ENCODE measurements at regions not wholly inside any gene's neighbourhood (a gene's known extent, or its start where the extent isn't known, plus 50 kb on each side); places are given as distances from the start of the nearest gene placed in this dataset.
"Not testable (repeated sequence)": the region's sequence is repeated elsewhere in the genome, so short reads cannot be mapped to it uniquely, and the experiment has no call there.

DNA sequence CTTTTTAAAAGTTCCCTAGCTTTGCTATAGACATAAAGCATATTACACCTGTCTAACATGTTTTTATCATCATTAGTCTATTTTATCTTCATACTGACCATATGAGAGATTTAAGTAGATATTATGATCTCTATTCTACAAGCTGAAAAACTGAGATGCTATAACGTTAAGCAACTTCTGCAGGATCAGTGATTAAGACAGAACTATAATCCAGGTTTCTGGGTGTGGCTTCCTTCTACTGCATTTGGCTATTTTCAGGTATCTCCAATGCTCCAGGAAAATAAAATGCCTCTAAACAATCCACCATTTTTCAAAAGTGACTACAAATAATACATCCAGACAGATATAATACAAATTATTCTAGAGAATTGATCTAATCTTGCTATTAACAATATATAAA, 53.4 kb downstream of the RGS2 start:
- no peak for DNase-seq (ENCODE audit: low read depth, low spot score)
- in situ Hi-C loops (cut with HindIII; ENCODE audit: low pct_unique_long_range_greater_than_20kb, low sequenced_read_pairs), result no loop called here

DNA sequence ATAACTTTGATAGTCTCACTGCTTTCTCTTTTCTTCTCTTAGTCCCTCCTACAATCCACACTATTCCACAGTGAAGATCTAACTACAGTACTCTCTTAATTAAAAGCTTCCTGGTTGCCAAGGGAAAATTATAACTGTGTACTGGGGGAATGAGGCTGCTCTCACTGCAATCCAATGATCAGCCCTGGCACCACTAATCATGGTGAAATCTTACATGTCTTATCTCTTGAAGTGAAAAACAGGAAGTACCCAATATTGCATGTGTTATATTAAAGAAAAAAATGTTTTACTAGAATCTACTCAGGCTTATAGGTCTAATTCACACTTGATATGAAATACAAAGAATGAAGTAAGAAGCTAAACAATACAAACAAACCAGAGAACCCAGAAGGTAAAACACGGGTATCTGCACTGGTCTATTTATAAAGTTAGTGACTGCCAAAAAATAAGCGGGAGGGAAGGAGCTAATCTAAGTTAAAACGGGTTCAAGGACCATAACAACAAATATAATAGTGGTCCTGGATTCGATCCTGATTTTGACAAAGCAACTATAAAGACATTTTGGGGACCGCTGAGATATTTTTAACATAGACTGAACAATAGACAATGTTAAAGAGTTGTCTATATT, 57.5 kb downstream of the RGS2 start:
- no peak for DNase-seq (ENCODE audit: low read depth, low spot score)
- in situ Hi-C loops (cut with HindIII; ENCODE audit: low pct_unique_long_range_greater_than_20kb, low sequenced_read_pairs), result no loop called here

DNA sequence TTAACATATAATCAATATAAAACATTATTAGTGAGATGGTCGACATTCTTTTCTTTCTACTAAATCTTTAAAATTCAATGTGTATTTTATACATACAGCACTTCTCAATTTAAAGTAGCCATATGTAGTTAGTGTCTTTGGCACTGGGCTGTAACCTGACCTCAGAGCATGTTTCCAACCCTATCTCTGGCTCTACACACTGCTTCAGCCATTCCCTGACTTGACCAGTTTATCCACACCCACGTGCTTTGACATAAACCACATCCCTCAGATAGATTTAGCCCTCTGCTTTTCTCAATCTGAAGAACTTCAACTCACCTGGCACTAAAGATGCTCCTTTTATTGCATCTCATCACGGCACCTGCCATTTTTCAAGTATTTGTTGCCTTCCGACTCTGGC, 58.3 kb downstream of the RGS2 start:
- in situ Hi-C loops (cut with HindIII; ENCODE audit: low pct_unique_long_range_greater_than_20kb, low sequenced_read_pairs), result no loop called here

DNA sequence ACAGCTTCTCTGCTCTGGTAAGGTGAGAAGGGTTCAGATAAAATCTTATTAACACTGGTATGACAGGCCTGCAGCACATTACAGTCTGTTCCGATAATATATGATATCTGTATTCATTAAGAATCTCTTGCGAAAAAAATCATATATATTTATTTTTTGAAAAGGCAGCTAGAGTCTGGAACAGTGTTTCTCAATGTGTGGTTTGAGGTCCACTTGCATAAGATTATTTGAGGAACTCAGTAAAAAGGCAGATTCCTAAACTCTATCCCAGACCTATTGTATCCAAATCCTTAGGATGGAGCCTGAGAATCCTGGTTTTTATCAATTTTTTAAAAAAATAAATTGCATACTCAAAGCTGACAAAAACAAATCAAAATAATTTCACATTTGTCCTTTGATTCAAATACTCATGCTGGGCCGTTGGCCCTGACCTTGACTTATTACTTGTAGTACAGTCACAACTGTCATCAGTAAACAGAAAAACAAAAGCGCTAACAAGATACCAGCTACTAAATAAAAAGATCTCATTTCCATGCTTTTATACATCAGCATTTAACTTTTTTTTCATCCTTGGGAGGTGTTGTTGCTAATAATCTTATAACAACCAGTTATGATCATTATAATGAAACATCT, 60.6 kb downstream of the RGS2 start:
- in situ Hi-C loops (cut with HindIII; ENCODE audit: low pct_unique_long_range_greater_than_20kb, low sequenced_read_pairs), result no loop called here
- DNase-seq (ENCODE audit: low read depth, low spot score), result no peak

More for the DNA sequence above, 58.3 kb downstream of the RGS2 start:
- DNase-seq (ENCODE audit: low read depth, low spot score), result no peak

DNA sequence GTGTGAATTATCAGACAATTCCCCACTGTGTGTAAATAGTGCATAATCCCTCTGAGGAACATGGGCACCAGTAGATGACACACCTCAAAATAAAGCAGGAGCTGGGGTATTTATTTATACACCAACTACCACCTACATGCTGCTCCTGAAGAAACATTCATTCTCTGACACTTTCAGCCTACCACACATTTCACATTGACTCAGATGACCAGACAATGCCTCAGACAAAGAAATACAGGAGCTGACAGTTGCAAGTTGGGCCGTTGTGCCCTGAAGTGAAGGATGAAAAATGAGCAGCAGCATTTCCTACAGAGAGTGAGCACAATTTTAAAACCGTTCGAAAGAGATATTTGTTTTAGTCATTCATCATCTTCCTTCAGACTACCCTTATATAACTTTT, 63.2 kb downstream of the RGS2 start:
- no peak for DNase-seq (ENCODE audit: low read depth, low spot score)
- in situ Hi-C loops (cut with HindIII; ENCODE audit: low pct_unique_long_range_greater_than_20kb, low sequenced_read_pairs), result no loop called here

DNA sequence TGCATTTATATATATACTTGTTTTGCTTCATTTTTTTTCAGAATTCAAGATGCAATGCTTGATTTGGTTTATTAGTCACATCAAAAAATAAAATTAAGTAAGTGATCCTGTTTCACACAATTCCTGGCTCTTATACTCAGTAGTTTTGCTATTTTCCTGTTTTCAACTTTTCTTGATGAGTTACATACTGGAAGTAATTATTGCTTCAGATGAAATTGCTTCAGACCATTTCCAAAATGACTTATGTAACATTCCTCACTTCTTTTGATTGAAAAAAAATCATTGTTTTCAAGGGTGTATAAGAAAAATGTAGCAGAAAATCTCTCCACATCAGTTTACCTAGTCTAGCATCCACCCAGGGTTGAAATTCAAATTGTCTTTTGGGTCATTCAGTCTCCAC, 65.0 kb downstream of the RGS2 start:
- in situ Hi-C loops (cut with HindIII; ENCODE audit: low pct_unique_long_range_greater_than_20kb, low sequenced_read_pairs), result no loop called here
- no peak for DNase-seq (ENCODE audit: low read depth, low spot score)

DNA sequence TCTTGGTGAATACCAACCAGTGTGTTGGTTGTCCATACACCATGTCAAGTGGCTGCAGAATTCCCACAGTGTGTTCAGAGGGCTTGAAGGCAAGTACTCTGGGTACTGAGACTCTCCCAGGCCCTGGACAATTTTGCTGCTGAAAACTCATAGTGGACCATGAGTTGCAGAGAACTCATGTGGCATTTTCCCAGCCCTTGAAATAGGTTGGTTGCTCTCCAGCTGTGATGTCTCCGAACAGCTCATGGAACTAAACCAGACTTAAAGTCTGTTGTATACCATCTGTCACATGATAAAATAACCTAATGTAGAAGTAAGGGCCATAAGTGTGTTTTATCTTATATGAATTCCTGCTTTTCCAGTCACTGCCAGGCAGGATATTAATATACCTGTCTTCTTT, 67.8 kb downstream of the RGS2 start:
- in situ Hi-C loops (cut with HindIII; ENCODE audit: low pct_unique_long_range_greater_than_20kb, low sequenced_read_pairs), result no loop called here
- DNase-seq (ENCODE audit: low read depth, low spot score), result no peak

DNA sequence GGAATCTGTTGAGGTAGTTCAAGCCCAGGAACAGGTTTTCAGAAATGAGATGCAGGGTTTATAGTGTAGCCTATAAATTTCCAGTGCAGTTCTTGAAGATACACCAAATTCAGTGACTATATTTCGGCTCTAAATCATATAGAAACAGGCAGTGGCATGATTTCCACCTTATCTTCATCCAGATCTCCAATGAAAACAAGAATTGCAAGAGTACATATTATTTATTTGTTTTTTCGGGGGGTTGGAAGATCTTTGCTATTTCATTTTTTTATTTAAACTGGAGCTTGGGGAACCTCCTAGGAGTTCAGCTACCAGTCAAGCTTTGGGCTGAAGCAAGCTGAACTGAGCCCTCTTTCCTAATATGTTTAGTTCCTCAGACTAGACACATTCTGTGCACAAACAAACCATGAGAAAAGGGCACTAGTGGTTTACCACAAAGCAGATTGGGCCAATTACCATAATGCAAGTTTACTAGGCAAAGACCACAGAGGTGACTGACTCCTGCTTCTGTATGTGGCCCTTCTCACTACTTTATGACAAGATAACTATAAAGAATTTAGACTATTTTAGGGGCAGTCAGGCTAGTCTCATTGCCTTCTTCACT, 68.5 kb downstream of the RGS2 start:
- in situ Hi-C loops (cut with HindIII; ENCODE audit: low pct_unique_long_range_greater_than_20kb, low sequenced_read_pairs), result no loop called here
- DNase-seq (ENCODE audit: low read depth, low spot score), result no peak

DNA sequence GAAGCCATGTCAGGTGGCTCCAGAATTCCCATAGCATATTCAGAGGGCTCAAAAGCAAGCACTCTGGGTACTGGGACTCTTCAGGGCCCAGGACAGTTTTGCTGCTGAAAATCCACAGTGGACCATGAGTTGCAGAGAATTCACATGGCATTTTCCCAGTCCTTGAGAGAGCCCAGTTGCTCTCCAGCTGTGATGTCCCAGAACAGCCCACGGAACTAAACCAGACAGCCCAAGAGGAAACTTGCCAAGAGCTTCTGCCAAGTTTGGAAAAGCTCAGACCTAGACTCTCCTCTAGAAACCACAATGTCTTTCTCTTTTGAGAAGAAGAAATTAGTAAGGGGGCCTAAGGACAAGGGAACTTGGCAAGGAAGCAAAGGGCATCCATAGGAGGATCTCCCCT, 69.4 kb downstream of the RGS2 start:
- in situ Hi-C loops (cut with HindIII; ENCODE audit: low pct_unique_long_range_greater_than_20kb, low sequenced_read_pairs), result no loop called here
- DNase-seq (ENCODE audit: low read depth, low spot score), result no peak

DNA sequence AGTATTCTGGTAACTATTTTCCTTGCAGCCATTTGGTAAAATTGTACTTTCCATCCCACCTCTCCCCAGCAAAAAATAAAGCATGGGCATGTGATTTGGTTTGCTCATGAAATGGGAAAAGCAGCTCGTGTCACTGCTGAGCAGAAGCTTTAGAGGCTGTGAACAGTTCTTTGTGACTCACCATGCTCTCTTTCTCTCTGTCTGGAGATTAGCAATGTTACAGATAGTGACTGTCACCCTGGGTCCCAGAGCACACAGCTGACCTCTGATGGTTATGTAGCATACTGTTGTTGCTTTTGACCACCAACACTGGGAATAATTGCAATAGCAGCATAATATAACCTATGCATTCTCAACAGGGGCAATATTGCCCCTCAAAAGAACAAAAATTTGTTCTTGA, 70.6 kb downstream of the RGS2 start:
- in situ Hi-C loops (cut with HindIII; ENCODE audit: low pct_unique_long_range_greater_than_20kb, low sequenced_read_pairs), result no loop called here
- no peak for DNase-seq (ENCODE audit: low read depth, low spot score)

DNA sequence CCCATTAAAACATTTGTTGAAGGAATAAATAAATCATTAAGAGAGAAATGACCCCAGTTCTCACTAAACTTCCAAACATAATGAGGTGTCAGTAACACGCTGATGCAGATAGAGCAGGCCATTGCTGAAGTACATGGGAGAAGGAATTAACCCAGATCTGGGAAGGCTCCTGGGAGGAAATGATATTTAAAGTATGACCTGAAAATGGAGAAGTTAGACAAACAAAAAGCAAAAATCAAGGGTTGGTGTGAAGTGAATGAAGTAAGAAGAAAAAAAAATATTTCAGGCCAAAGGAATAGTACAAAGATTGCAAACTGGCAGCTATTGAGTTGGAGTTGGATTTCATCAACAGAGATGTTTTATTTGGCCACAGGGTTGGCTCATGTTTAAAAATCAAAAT, 71.4 kb downstream of the RGS2 start:
- no peak for DNase-seq (ENCODE audit: low read depth, low spot score)
- in situ Hi-C loops (cut with HindIII; ENCODE audit: low pct_unique_long_range_greater_than_20kb, low sequenced_read_pairs), result no loop called here

DNA sequence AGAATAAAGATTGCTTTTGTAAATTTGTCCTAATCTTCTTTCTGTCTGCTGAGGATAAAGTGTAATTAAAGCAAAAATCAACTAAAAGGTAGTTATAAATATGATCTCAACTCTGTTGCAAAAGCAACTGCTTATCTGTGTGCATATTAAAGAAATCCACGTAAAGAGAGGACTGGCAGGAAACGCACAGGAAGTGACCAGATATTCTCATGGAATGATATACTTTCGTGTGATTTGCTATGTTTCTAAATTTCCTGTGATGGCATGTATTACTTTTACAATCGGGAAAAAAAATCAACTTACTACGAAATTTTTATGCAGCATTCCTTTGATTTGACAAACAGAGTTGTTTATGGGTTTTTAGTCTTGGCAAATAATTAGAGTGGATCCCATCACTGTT, 75.4 kb downstream of the RGS2 start:
- DNase-seq (ENCODE audit: low read depth, low spot score), result no peak
- in situ Hi-C loops (cut with HindIII; ENCODE audit: low pct_unique_long_range_greater_than_20kb, low sequenced_read_pairs), result no loop called here

DNA sequence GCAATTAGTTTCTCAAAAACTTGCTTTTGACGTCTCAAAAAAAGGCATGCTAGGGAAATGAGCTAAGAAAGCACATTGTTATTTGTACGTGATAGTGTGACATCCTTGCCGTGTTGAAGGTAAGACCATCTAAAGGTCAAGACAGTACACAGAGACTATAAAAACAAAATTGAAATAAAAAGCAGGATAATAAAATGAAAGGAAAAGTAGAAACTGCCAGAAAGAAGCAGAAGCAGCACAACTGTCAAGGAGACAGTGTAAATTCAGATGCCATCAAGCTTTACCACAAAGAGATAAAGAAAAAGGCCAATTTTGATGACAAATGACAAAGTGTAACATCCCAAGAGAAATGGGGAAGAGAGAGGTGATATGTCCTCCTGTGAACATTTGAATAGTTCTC, 76.5 kb downstream of the RGS2 start:
- DNase-seq (ENCODE audit: low read depth, low spot score); in situ Hi-C loops (cut with HindIII; ENCODE audit: low pct_unique_long_range_greater_than_20kb, low sequenced_read_pairs): not testable (repeated sequence)

DNA sequence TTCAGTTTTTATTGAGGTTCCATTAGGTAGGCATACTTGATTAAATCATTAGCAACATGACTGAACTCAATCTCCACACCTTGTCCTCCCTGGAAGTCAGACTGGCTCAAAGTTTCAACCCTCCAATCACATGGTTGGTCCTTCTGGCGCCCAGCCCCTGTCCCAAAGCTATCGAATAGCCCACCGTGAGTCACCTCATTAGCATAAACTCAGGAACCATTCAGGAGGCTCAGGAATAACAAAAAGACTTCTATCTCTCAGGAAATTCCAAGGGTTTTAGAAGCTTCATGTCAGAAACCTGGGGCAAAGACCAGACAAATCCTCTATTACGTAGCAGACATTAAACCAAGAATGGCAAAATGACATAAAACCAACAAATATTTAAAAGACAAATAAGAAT, 78.6 kb downstream of the RGS2 start:
- in situ Hi-C loops (cut with HindIII; ENCODE audit: low pct_unique_long_range_greater_than_20kb, low sequenced_read_pairs), result no loop called here
- DNase-seq (ENCODE audit: low read depth, low spot score), result peak; percentile 44

DNA sequence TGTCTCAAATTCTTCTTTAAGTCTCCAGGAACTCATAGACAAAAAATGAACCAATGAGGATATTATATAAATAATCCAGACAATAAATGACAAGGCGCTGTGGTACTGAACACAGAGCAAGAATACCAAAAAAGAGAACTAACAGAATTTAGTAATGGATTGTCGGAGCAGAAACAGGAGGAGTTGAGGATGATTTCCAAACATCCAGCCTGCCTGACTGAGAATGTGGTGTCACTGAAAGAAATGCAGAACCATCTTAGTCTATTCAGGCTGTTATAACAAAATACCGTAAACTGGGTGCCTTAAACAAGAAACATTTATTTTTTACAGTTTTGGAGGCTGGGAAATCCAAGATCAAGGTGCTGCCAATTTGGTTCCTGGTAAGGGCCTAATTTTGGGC, 79.7 kb downstream of the RGS2 start:
- no peak for DNase-seq (ENCODE audit: low read depth, low spot score)

DNA sequence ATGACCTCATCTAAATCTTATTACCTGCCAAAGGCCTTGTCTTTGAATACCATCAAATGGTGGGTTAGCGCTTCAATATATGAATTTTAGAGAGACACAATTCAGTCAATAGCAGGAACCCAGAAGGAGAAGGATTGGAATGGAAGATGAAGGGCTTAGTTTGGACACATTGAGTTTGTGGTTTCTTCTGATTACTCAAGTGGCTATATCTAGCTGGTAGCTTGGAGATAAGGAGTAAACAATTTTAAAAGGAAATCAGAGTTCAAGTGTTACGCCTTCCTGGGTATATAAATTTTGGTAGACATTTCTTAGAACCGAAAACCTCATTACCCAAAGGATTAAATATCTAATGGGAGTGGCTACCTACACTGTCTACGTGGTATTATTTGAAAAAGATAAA, 80.2 kb downstream of the RGS2 start:
- in situ Hi-C loops (cut with HindIII; ENCODE audit: low pct_unique_long_range_greater_than_20kb, low sequenced_read_pairs), result no loop called here
- DNase-seq (ENCODE audit: low read depth, low spot score), result no peak

More for the DNA sequence above, 79.7 kb downstream of the RGS2 start:
- in situ Hi-C loops (cut with HindIII; ENCODE audit: low pct_unique_long_range_greater_than_20kb, low sequenced_read_pairs), result no loop called here

DNA sequence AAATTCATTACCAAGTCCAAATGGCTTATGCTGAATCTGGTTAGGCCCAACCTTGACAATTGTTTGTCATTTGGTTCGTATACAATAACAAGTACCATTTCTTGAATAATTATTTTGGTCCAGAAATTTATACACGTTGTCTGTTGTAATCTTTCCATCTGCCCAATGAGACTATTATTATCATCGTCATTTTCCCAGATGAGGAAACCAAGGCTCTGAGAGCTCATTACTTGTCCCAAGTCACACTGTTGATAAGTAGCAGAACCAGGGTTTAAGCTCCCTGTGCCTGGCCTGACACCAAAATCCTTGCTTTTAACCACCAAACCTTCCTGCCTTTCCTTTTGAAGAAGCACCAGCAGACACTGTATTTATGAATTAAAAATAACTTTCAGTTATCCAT, 81.3 kb downstream of the RGS2 start:
- in situ Hi-C loops (cut with HindIII; ENCODE audit: low pct_unique_long_range_greater_than_20kb, low sequenced_read_pairs), result no loop called here

DNA sequence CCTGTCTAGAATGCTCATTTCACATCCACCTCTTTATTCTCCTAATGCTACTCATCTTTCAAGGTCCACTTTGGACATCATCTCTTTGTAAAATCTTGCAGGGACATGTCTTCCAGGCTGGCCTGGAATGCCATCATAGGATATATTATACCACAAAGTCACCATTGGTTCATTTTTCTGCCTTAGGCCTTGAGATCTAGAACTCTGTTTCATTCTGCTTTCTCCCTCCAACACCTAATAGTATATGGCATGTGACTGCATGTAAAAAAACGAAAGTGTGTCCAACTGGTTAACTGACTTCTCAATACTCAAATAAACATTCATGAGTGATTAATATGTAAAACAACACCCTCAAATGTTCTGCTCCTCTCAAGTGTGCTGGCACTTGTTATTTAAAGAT, 84.1 kb downstream of the RGS2 start:
- in situ Hi-C loops (cut with HindIII; ENCODE audit: low pct_unique_long_range_greater_than_20kb, low sequenced_read_pairs), result no loop called here

More for the DNA sequence above, 81.3 kb downstream of the RGS2 start:
- DNase-seq (ENCODE audit: low read depth, low spot score), result no peak

DNA sequence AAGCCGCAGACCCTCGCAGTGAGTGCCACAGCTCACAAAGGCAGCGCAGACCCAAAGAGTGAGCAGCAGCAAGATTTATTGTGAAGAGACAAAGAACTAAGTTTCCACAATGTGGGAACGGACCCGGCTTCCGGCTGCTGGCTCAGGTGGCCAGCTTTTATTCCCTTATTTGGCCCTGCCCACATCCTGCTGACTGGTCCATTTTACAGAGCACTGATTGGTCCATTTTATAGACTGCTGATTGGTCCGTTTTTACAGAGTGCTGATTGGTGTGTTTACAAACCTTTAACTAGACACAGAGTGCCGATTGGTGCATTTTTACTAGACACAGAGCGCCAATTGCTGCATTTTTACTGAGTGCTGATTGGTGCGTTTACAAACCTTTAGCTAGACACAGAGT, 86.6 kb downstream of the RGS2 start:
- in situ Hi-C loops (cut with HindIII; ENCODE audit: low pct_unique_long_range_greater_than_20kb, low sequenced_read_pairs); DNase-seq (ENCODE audit: low read depth, low spot score): not testable (repeated sequence)

More for the DNA sequence above, 84.1 kb downstream of the RGS2 start:
- no peak for DNase-seq (ENCODE audit: low read depth, low spot score)

All from SK-MEL-5 (cell line).